GM12878 (cell line): ENCODE measurements at regions not wholly inside any gene's neighbourhood (a gene's known extent, or its start where the extent isn't known, plus 50 kb on each side); places are given as distances from the start of the nearest gene placed in this dataset.

Source experiments
- BHLHE40 ChIP-seq, 2 experiments: fragments of 450-650 bp in 1 of 2; IDR thresholded peaks; 2 replicates each; pipeline ENCODE4 v1.6.1; 2011 to 2017; ENCODE audit warnings: low read depth in 2 of 2, borderline replicate concordance in 1 of 2, improper control_type of control experiment in 1 of 2, low read length in 1 of 2, mild to moderate bottlenecking in 1 of 2
- CTCF ChIP-seq, 3 experiments: IDR thresholded peaks in 2 of 3; conservative IDR thresholded peaks in 1 of 3; 2 replicates each; pipeline ENCODE4 v1.5.1; 2011; ENCODE audit warnings: low read depth in 3 of 3, low read length in 3 of 3, mild to moderate bottlenecking in 3 of 3, control low read depth in 2 of 3, moderate library complexity in 2 of 3, inconsistent platforms in 1 of 3, mixed read lengths in 1 of 3; ENCODE audit not compliant: control insufficient read depth in 2 of 3, insufficient read depth in 1 of 3; ENCODE audit errors: extremely low read depth in 1 of 3
- E2F4 ChIP-seq: IDR thresholded peaks from 2 replicates; pipeline ENCODE4 v1.6.1; 2012; ENCODE audit warnings: low read depth, low read length, improper control_type of control experiment
- HCFC1 ChIP-seq: fragments of 150-350 bp; IDR thresholded peaks from 2 replicates; pipeline ENCODE4 v1.6.1; 2014; ENCODE audit warnings: low read length
- MYC ChIP-seq: IDR thresholded peaks from 2 replicates; pipeline ENCODE4 v1.6.1; 2011; ENCODE audit warnings: mild to moderate bottlenecking, low read length, moderate library complexity, inconsistent platforms; ENCODE audit not compliant: insufficient read depth, insufficient replicate concordance, insufficient read length, severe bottlenecking
- NR2C2 ChIP-seq: IDR thresholded peaks from 2 replicates; pipeline ENCODE4 v1.6.1; 2011; ENCODE audit warnings: borderline replicate concordance, low read depth; ENCODE audit not compliant: control insufficient read depth, insufficient read length
- NRF1 ChIP-seq: conservative IDR thresholded peaks from 2 replicates; pipeline ENCODE4 v1.6.1; 2011; ENCODE audit warnings: mild to moderate bottlenecking, low read depth, low read length, improper control_type of control experiment
- POLR2A ChIP-seq: IDR thresholded peaks from 2 replicates; pipeline ENCODE4 v1.6.1; 2011; ENCODE audit warnings: low read depth, mild to moderate bottlenecking, low read length
- RAD21 ChIP-seq: IDR thresholded peaks from 2 replicates; pipeline ENCODE4 v1.6.1; 2011; ENCODE audit warnings: mild to moderate bottlenecking, low read depth, low read length, moderate library complexity; ENCODE audit not compliant: insufficient read depth
- SP1 ChIP-seq: IDR thresholded peaks from one replicate; pipeline ENCODE4 v1.6.1; 2011; ENCODE audit warnings: low read depth, low read length
- ZNF24 ChIP-seq: fragments of 450-650 bp; IDR thresholded peaks from 2 replicates; pipeline ENCODE4 v1.6.1; 2017; ENCODE audit warnings: antibody characterized with exemption, mild to moderate bottlenecking

DNA sequence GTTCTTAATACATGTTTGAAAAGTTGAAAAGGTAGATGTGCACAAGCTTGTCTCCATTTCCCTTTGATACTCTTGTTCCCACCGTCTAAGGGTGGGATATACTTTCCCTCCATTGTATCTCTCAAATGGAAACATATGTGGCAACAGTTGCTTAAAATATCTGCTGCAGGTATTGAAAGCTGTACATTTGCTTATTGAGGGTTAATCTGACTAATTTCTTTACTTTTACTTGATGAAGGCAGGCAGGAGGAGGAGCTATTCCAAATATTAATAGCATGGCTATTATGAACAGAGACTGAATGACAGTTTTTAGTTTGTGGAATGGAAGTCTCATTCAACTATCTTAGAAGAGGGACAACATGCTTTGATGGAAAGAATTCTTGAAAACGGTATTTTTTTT, 103.8 kb downstream of the SLC10A2 start:
- TF ChIP-seq CTCF (IDR thresholded peaks at IDR 0.05 in 2 of 3, conservative IDR thresholded peaks at IDR 0.05 in 1 of 3; ENCODE audit: control insufficient read depth in 2 of 3, extremely low read depth in 1 of 3, insufficient read depth in 1 of 3, low read depth in 3 of 3, low read length in 3 of 3): no peak
- no peak for TF ChIP-seq E2F4
- no peak for TF ChIP-seq POLR2A
- no peak for TF ChIP-seq BHLHE40 (IDR thresholded peaks at IDR 0.05; ENCODE audit: borderline replicate concordance in 1 of 2, low read depth in 2 of 2, low read length in 1 of 2)
- TF ChIP-seq NRF1: no peak
- TF ChIP-seq RAD21: no peak
- no peak for TF ChIP-seq NR2C2
- TF ChIP-seq SP1: no peak
- no peak for TF ChIP-seq HCFC1
- no peak for TF ChIP-seq ZNF24
- no peak for TF ChIP-seq MYC
